Suppressor macrophage (primary cell): ENCODE measurements at regions not wholly inside any gene's neighbourhood (a gene's known extent, or its start where the extent isn't known, plus 50 kb on each side); places are given as distances from the start of the nearest gene placed in this dataset.

Experiments
- DNase-seq, 4 experiments: peaks; one replicate each; pipeline ENCODE4 v3.0.0-alpha.2; 2020 to 2022

- DNase-seq = no peak
Measured at GRCh38 chr19:5216141-5216847, 124.3 kb downstream of the PTPRS start.

DNA sequence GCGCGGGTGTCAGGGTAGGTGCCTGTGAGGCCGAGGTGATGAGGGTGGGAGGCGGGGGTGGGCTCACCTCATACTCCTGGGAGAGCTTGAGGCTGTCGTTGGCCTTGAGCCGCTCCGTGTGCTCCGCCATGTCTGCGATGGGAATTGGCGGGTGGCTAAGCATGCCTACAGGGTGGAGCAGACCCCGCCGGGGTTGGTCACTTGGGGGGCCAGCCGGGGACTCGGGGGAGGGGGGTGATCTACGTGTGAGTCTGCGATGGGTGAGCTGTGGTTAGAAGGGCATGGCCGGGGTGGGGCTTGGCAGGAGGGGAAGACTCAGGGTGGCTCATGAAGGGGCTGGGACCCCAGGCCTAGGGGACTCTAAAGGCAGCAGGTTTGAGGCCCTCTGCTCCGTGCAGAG, 125.2 kb downstream of the PTPRS start:
- no peak for DNase-seq

- DNase-seq = no peak
Measured at GRCh38 chr19:5214902-5215301, 125.7 kb downstream of the PTPRS start.

DNA sequence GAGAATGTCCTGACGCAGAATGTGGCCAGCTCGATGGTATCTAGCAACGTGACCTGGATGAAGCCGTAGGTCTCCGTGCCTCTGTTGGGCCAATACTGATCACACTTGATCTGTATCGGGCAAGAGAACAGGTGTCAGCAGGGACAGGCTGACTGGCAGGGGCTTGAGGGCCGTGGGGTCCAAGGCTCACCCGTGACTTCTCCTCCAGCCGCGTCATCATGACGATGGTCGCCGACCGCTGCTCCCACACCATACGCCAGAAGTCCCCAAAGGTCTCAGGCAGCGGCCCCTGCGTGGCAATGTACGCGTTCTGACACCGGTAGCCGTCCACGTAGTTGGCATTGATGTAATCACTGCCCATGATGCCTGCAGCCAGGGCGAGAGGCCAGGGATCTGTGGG, 126.2 kb downstream of the PTPRS start:
- no peak for DNase-seq

GRCh38 chr19:5213667-5214066, 126.9 kb downstream of the PTPRS start:
- DNase-seq = no peak

- DNase-seq = no peak
Measured at GRCh38 chr19:5212101-5212500, 128.5 kb downstream of the PTPRS start.

DNA sequence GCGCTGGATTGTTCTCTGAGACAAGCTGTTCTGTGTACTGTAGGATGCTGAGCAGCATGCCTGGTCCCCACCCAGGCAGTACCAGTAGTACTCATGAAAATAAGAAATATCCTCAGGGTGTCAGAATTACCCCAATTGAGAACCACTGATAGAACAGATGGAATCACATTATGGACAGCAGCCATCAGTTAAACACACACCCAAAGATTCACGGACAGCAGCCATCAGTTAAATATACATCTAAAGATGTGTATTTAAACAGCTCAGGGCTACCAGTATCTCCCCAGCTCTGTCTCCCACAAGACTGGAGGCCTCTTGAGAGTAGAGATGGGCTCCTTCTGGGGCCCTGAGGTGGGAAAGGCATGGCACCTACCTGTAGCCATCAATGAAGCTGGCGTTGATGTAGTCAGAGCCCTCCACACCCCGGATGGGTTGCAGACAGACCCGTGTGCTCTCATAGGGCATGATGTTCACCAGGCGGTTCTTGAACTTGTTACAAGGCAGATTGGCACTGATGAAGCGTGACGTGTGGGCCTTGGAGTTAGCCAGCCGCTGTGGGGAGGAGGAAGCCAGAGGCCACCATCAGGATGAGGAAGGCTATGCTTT, 129.3 kb downstream of the PTPRS start:
- no peak for DNase-seq

DNA sequence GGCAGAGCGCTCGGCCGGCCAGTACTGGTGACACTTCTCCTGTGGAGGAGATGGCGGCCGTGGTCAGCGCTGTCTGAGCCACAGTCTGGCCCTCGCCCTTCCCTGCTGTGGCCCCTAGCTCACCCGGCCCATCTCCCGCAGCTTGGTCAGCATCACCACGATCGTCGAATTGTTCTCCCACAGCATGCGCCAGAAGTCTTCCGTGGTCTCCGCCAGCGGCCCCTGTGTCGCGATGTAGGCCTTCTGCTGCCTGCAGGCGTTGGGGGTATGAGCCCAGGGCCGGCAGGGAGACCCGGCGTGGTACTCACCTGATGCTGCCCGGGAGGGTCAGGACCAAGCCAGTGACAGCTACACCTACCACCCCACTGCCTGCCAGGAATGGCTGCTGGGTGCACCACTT, 130.1 kb downstream of the PTPRS start:
- no peak for DNase-seq

GRCh38 chr19:5207806-5208205, 132.8 kb downstream of the PTPRS start:
- no peak for DNase-seq

- no peak for DNase-seq
Measured at GRCh38 chr19:5206751-5207075, 133.9 kb downstream of the PTPRS start.

GRCh38 chr19:5205937-5206750, 134.5 kb downstream of the PTPRS start:
- no peak for DNase-seq

DNA sequence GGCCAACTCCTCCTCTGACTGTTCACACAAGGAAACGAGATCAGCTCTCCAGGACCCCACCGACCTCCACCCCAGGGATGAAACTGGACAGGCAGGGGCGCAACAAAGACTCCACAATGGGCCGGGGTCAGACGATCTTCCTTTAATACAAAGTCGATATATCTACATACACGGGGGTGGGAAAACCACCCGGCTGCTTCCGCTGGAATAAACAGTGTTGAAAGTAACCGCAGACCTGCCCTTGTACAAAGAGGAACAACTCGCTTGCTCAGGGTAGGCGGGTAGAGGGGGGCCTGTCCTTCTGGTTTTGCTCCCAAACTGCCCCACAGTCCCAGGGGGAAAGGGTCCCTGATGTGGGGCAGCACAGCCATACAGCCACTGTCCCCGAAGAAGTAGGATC, 135.2 kb downstream of the PTPRS start:
- peak in 3 of 4 experiments; percentile 29 to 80 (median 80) for DNase-seq

DNA sequence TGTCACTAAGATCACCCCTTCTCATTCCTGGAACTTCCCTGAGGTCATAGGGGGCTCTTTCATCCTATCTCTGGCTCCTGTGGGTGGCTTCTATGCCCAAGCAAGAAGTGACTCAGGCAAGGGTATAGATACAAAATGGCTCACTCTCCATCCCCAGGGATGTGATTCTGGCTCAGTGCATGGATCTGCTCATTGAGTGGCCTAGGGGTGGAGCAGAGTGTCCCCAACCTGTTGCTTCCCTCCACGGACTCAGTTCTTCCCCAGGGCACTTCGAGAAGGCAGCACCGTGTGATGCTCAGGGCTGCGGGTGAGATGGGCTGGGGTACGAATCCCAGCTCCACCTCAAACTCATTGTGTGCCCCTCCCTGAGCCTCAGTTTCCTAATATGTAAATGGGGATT, 136.4 kb downstream of the PTPRS start:
- DNase-seq = no peak
